ENCODE measurements at regions not wholly inside any gene's neighbourhood (a gene's known extent, or its start where the extent isn't known, plus 50 kb on each side); places are given as distances from the start of the nearest gene placed in this dataset.

DNA sequence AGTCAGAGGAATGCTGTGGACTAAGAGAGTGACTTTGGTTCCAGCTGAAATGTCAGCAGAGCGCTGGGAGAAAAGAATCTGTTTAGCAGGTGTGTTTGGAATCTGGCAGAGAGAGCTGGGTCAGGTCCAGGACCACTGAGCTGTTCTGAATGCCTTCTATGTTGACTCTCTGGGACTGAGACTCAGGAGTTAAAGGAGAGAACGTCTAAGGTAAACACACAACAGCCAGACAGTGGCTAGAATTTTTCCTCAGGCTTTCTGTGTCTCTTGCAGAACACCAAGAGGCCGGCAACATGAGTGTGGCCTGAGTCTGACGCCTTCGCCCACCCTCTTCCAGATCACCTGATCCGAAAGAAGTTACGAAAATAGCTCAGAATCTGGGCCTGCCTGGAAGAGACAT, 107.2 kb upstream of the ZNF462 start:
- Histone ChIP-seq H3K4me1 (ENCODE audit: control insufficient read depth in 2 of 3, insufficient read depth in 2 of 3, low read depth in 1 of 3, low read length in 3 of 3) (peaks cover 0 to 4% (median 2%) of the 10 kb centered on the region in 3 donors), H3K36me3 (ENCODE audit: control insufficient read depth in 2 of 3, insufficient read depth in 3 of 3, low read length in 3 of 3) (no peaks in the 10 kb centered on the region), H3K27me3 (ENCODE audit: control insufficient read depth, insufficient read depth, low read length) (no peaks in the 10 kb centered on the region), H3K9me3 (ENCODE audit: control insufficient read depth in 2 of 3, insufficient read depth in 1 of 3, low read length in 3 of 3) (no peaks in the 10 kb centered on the region), H3K27ac (ENCODE audit: low read depth in 2 of 2, low read length in 2 of 2) (peak overlapping the region in 1 of 2 donors; percentile 44), H3K9ac (ENCODE audit: low read length in 3 of 3) (no peak overlapping the region), H3K4me3 (ENCODE audit: low read length in 3 of 3) (no peak overlapping the region)
- TF ChIP-seq, protein P1, sequence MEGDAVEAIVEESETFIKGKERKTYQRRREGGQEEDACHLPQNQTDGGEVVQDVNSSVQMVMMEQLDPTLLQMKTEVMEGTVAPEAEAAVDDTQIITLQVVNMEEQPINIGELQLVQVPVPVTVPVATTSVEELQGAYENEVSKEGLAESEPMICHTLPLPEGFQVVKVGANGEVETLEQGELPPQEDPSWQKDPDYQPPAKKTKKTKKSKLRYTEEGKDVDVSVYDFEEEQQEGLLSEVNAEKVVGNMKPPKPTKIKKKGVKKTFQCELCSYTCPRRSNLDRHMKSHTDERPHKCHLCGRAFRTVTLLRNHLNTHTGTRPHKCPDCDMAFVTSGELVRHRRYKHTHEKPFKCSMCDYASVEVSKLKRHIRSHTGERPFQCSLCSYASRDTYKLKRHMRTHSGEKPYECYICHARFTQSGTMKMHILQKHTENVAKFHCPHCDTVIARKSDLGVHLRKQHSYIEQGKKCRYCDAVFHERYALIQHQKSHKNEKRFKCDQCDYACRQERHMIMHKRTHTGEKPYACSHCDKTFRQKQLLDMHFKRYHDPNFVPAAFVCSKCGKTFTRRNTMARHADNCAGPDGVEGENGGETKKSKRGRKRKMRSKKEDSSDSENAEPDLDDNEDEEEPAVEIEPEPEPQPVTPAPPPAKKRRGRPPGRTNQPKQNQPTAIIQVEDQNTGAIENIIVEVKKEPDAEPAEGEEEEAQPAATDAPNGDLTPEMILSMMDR (IDR thresholded peaks at IDR 0.05; ENCODE audit: borderline replicate concordance, extremely low read depth, insufficient read depth), result no peak
- FAIRE-seq (no peak), DNase-seq (peak in 2 of 5 donors; percentile 12 to 17)
- intact Hi-C loops (cut with DNase I), result no loop called here

DNA sequence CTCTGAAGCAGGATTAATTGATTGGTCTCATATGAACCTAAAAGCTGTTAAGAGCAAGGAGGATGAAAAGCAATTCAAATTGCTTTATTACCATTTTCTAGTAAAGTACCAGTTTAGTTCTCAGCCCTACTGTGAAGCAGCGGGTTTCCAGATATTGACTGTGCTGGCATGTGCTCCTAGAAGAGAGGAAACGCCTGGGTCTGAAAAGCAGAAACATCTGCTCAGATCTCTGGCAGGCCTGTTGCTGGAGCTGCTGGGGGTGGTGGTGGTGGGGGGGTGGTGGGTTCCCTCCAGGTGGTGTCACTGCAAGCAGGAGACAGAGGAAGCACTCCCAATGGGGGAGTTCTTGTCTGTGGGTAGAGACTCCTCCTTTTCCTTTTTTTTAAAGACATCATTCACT, 105.5 kb upstream of the ZNF462 start:
- intact Hi-C loops (cut with DNase I), result no loop called here
- no peaks in the 10 kb centered on the region for H3K36me3 ChIP-seq (ENCODE audit: control insufficient read depth in 2 of 3, insufficient read depth in 3 of 3, low read length in 3 of 3)
- peaks cover 0 to 8% (median 2%) of the 10 kb centered on the region in 3 donors for H3K4me1 ChIP-seq (ENCODE audit: control insufficient read depth in 2 of 3, insufficient read depth in 2 of 3, low read depth in 1 of 3, low read length in 3 of 3)
- TF ChIP-seq, protein P1 (IDR thresholded peaks at IDR 0.05; ENCODE audit: borderline replicate concordance, extremely low read depth, insufficient read depth), result no peak
- H3K27ac ChIP-seq (ENCODE audit: low read depth in 2 of 2, low read length in 2 of 2), result no peak overlapping the region
- no peak overlapping the region for H3K4me3 ChIP-seq (ENCODE audit: low read length in 3 of 3)
- no peak for DNase-seq
- no peak for FAIRE-seq
- no peaks in the 10 kb centered on the region for H3K27me3 ChIP-seq (ENCODE audit: control insufficient read depth, insufficient read depth, low read length)
- H3K9me3 ChIP-seq (ENCODE audit: control insufficient read depth in 2 of 3, insufficient read depth in 1 of 3, low read length in 3 of 3), result no peaks in the 10 kb centered on the region
- no peak overlapping the region for H3K9ac ChIP-seq (ENCODE audit: low read length in 3 of 3)

DNA sequence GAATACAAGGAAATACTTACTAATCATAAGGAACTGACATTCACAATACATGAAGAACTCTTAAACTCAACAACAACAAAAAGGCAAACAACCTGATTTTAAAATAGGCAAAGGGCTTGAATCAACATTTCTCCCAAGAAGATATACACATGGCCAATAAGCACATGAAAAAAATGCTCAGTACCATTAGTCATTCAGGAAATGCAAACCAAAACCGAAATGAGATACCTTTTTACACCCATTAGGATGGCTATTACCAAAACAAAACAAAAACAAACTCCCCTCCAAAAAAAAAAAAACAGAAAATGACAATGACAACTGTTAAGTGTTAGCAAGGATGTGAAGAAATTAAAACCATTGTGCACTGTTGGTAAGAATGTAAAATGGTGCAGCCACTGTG, 104.1 kb upstream of the ZNF462 start:
- FAIRE-seq (no peak), DNase-seq (no peak)
- Histone ChIP-seq H3K4me3 (ENCODE audit: low read length in 3 of 3) (no peak overlapping the region), H3K9me3 (ENCODE audit: control insufficient read depth in 2 of 3, insufficient read depth in 1 of 3, low read length in 3 of 3) (no peaks in the 10 kb centered on the region), H3K27ac (ENCODE audit: low read depth in 2 of 2, low read length in 2 of 2) (no peak overlapping the region), H3K36me3 (ENCODE audit: control insufficient read depth in 2 of 3, insufficient read depth in 3 of 3, low read length in 3 of 3) (no peaks in the 10 kb centered on the region), H3K4me1 (ENCODE audit: control insufficient read depth in 2 of 3, insufficient read depth in 2 of 3, low read depth in 1 of 3, low read length in 3 of 3) (peaks cover 0 to 8% (median 0%) of the 10 kb centered on the region in 3 donors), H3K9ac (ENCODE audit: low read length in 3 of 3) (no peak overlapping the region), H3K27me3 (ENCODE audit: control insufficient read depth, insufficient read depth, low read length) (no peaks in the 10 kb centered on the region)
- TF ChIP-seq, protein P1 (IDR thresholded peaks at IDR 0.05; ENCODE audit: borderline replicate concordance, extremely low read depth, insufficient read depth), result no peak
- intact Hi-C loops (cut with DNase I), result no loop called here

DNA sequence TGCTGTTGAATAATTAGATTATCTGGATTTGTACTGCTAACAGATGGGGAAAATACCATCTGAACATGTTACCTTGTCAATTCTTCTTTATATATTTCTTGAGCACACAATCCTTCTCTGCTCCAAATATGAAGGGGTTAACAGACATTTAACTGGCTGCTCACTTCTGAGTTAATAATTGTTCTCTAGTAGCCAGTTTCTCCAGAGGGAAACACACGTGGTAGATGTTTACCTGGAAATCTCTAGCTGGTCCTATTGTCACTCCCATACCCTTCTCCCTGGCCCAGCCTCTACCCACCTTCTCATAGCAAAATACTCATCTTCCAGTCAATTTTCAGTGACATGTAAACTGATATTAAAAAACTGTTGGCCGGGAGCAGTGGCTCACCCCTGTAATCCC, 101.5 kb upstream of the ZNF462 start:
- FAIRE-seq (no peak), DNase-seq (peak in 2 of 5 donors; percentile 45 to 62)
- Histone ChIP-seq H3K36me3 (ENCODE audit: control insufficient read depth in 2 of 3, insufficient read depth in 3 of 3, low read length in 3 of 3) (no peaks in the 10 kb centered on the region), H3K27ac (ENCODE audit: low read depth in 2 of 2, low read length in 2 of 2) (no peak overlapping the region), H3K9ac (ENCODE audit: low read length in 3 of 3) (no peak overlapping the region), H3K4me1 (ENCODE audit: control insufficient read depth in 2 of 3, insufficient read depth in 2 of 3, low read depth in 1 of 3, low read length in 3 of 3) (peaks cover 0 to 4% (median 0%) of the 10 kb centered on the region in 3 donors), H3K9me3 (ENCODE audit: control insufficient read depth in 2 of 3, insufficient read depth in 1 of 3, low read length in 3 of 3) (no peaks in the 10 kb centered on the region), H3K4me3 (ENCODE audit: low read length in 3 of 3) (no peak overlapping the region), H3K27me3 (ENCODE audit: control insufficient read depth, insufficient read depth, low read length) (no peaks in the 10 kb centered on the region)
- intact Hi-C loops (cut with DNase I), result no loop called here
- TF ChIP-seq, protein P1 (IDR thresholded peaks at IDR 0.05; ENCODE audit: borderline replicate concordance, extremely low read depth, insufficient read depth), result no peak

All from kidney (tissue), 13 donors.